Nephron (organoid): ENCODE measurements at regions not wholly inside any gene's neighbourhood (a gene's known extent, or its start where the extent isn't known, plus 50 kb on each side); places are given as distances from the start of the nearest gene placed in this dataset.
A peak's percentile ranks its signal among the peaks of the same experiment; 100 is the strongest.

ENCODE experiments used
- H3K27ac Mint-ChIP-seq, 3 experiments: 2 replicates each; pipeline ENCODE4 v1.8.0; 2020; ENCODE audit warnings: mixed read lengths in 3 of 3, mild to moderate bottlenecking in 2 of 3, moderate library complexity in 1 of 3
- H3K27me3 Mint-ChIP-seq: 2 replicates; pipeline ENCODE4 v1.8.0; 2021; ENCODE audit warnings: low read depth, mild to moderate bottlenecking, moderate library complexity, mixed read lengths
- H3K36me3 Mint-ChIP-seq: 2 replicates; pipeline ENCODE4 v1.8.0; 2020; ENCODE audit warnings: low read depth, mixed read lengths
- H3K4me1 Mint-ChIP-seq: 2 replicates; pipeline ENCODE4 v1.8.0; 2020; ENCODE audit warnings: mixed read lengths
- H3K4me3 Mint-ChIP-seq, 3 experiments: 2 replicates each; pipeline ENCODE4 v1.8.0; 2020; ENCODE audit warnings: mild to moderate bottlenecking in 3 of 3, mixed read lengths in 3 of 3, moderate library complexity in 2 of 3
- H3K9me3 Mint-ChIP-seq: 2 replicates; pipeline ENCODE4 v1.8.0; 2020; ENCODE audit warnings: mixed read lengths
- CTCF ChIP-seq, 3 experiments: fragments of 200-600 bp; sonication (generic); IDR thresholded peaks; one replicate each; pipeline ENCODE4 v1.5.0; 2021; ENCODE audit warnings: antibody characterized with exemption in 3 of 3; ENCODE audit not compliant: unreplicated experiment in 3 of 3

- TF ChIP-seq CTCF (IDR thresholded peaks at IDR 0.05; ENCODE audit: unreplicated experiment in 3 of 3), result no peak
- Mint-ChIP-seq H3K9me3 (peaks cover 20% of the 10 kb centered on the region), H3K4me3 (peak overlapping the region; percentile 4 to 41 (median 21)), H3K27ac (peak overlapping the region; percentile 22 to 86 (median 37)), H3K27me3 (peaks cover 3% of the 10 kb centered on the region), H3K36me3 (no peaks in the 10 kb centered on the region), H3K4me1 (peaks cover 28% of the 10 kb centered on the region)
Measured at GRCh38 chr5:125348936-125349831, 602.7 kb upstream of the ZNF608 start.

- Mint-ChIP-seq H3K4me3 (no peak overlapping the region), H3K4me1 (no peaks in the 10 kb centered on the region), H3K27me3 (no peaks in the 10 kb centered on the region), H3K27ac (peak overlapping the region in 1 of 3 experiments; percentile 69), H3K9me3 (peaks cover 55% of the 10 kb centered on the region), H3K36me3 (peaks cover 21% of the 10 kb centered on the region)
- no peak for TF ChIP-seq CTCF (IDR thresholded peaks at IDR 0.05; ENCODE audit: unreplicated experiment in 3 of 3)
Measured at GRCh38 chr5:125357660-125358059, 611.2 kb upstream of the ZNF608 start.

GRCh38 chr5:125365747-125366146, 619.3 kb upstream of the ZNF608 start:
- no peak for TF ChIP-seq CTCF (IDR thresholded peaks at IDR 0.05; ENCODE audit: unreplicated experiment in 3 of 3)
- no peaks in the 10 kb centered on the region for H3K27me3 Mint-ChIP-seq
- H3K4me3 Mint-ChIP-seq, result no peak overlapping the region
- no peak overlapping the region for H3K27ac Mint-ChIP-seq
- H3K4me1 Mint-ChIP-seq, result peaks cover 13% of the 10 kb centered on the region
- peaks cover 3% of the 10 kb centered on the region for H3K36me3 Mint-ChIP-seq
- peaks cover 13% of the 10 kb centered on the region for H3K9me3 Mint-ChIP-seq

- H3K27me3 Mint-ChIP-seq, result no peaks in the 10 kb centered on the region
- H3K4me3 Mint-ChIP-seq, result no peak overlapping the region
- TF ChIP-seq CTCF (IDR thresholded peaks at IDR 0.05; ENCODE audit: unreplicated experiment in 3 of 3), result no peak
- H3K4me1 Mint-ChIP-seq, result peaks cover 24% of the 10 kb centered on the region
- peaks cover 3% of the 10 kb centered on the region for H3K36me3 Mint-ChIP-seq
- H3K27ac Mint-ChIP-seq, result no peak overlapping the region
- H3K9me3 Mint-ChIP-seq, result peaks cover 13% of the 10 kb centered on the region
Measured at GRCh38 chr5:125367702-125368101, 621.3 kb upstream of the ZNF608 start.

GRCh38 chr5:125370461-125371205, 624.2 kb upstream of the ZNF608 start:
- no peaks in the 10 kb centered on the region for H3K27me3 Mint-ChIP-seq
- H3K27ac Mint-ChIP-seq, result peak overlapping the region in 1 of 3 experiments; percentile 5
- peaks cover 50% of the 10 kb centered on the region for H3K4me1 Mint-ChIP-seq
- no peak overlapping the region for H3K4me3 Mint-ChIP-seq
- H3K9me3 Mint-ChIP-seq, result peaks cover 13% of the 10 kb centered on the region
- H3K36me3 Mint-ChIP-seq, result peaks cover 3% of the 10 kb centered on the region
- TF ChIP-seq CTCF (IDR thresholded peaks at IDR 0.05; ENCODE audit: unreplicated experiment in 3 of 3), result no peak
